H9 (cell line): ENCODE measurements at regions not wholly inside any gene's neighbourhood (a gene's known extent, or its start where the extent isn't known, plus 50 kb on each side); places are given as distances from the start of the nearest gene placed in this dataset.

Experiments used
- DNase-seq: peaks from one replicate; pipeline ENCODE4 v3.0.0-alpha.2; 2017
- H2AFZ ChIP-seq: one replicate; pipeline ENCODE4 v1.6.1; 2013; ENCODE audit warnings: mild to moderate bottlenecking, low read length, control low read depth, moderate library complexity
- H2AK5ac ChIP-seq: 2 replicates; pipeline ENCODE4 v1.6.1; 2013; ENCODE audit warnings: low read length, control low read depth, mixed read lengths; ENCODE audit not compliant: insufficient read length
- H2BK120ac ChIP-seq: one replicate; pipeline ENCODE4 v1.6.1; 2013; ENCODE audit warnings: low read depth, mild to moderate bottlenecking, low read length, control low read depth, inconsistent platforms; ENCODE audit not compliant: poor library complexity, severe bottlenecking
- H2BK12ac ChIP-seq: 2 replicates; pipeline ENCODE4 v1.6.1; 2013; ENCODE audit warnings: low read length, control low read depth, mixed read lengths, low read depth; ENCODE audit not compliant: insufficient read length
- H2BK15ac ChIP-seq: 2 replicates; pipeline ENCODE4 v1.6.1; 2013; ENCODE audit warnings: low read depth, low read length, control low read depth
- H2BK20ac ChIP-seq: one replicate; pipeline ENCODE4 v1.6.1; 2013; ENCODE audit warnings: low read depth, mild to moderate bottlenecking, low read length, control low read depth, inconsistent platforms; ENCODE audit not compliant: poor library complexity, severe bottlenecking
- H2BK5ac ChIP-seq: 2 replicates; pipeline ENCODE4 v1.6.1; 2013; ENCODE audit warnings: low read length, control low read depth, mixed read lengths; ENCODE audit not compliant: insufficient read length
- H3K14ac ChIP-seq: 2 replicates; pipeline ENCODE4 v1.6.1; 2013; ENCODE audit warnings: low read length, control low read depth; ENCODE audit not compliant: insufficient read depth
- H3K18ac ChIP-seq: 2 replicates; pipeline ENCODE4 v1.6.1; 2013; ENCODE audit warnings: low read depth, mild to moderate bottlenecking, mixed read lengths, low read length, control low read depth; ENCODE audit not compliant: insufficient read length
- H3K23ac ChIP-seq: 2 replicates; pipeline ENCODE4 v1.6.1; 2013; ENCODE audit warnings: low read length, control low read depth, mixed read lengths, low read depth; ENCODE audit not compliant: insufficient read length
- H3K23me2 ChIP-seq: 2 replicates; pipeline ENCODE4 v1.6.1; 2013; ENCODE audit warnings: low read depth, mild to moderate bottlenecking, mixed read lengths, low read length, control low read depth; ENCODE audit not compliant: insufficient read length, poor library complexity, severe bottlenecking
- H3K27ac ChIP-seq: 2 replicates; pipeline ENCODE4 v1.5.1; 2013; ENCODE audit warnings: low read length, control low read depth, mixed read lengths, low read depth; ENCODE audit not compliant: insufficient read length
- H3K27me3 ChIP-seq: 2 replicates; pipeline ENCODE4 v1.6.1; 2013; ENCODE audit warnings: low read length, control low read depth, inconsistent platforms; ENCODE audit not compliant: insufficient read depth
- H3K4ac ChIP-seq: 2 replicates; pipeline ENCODE4 v1.6.1; 2013; ENCODE audit warnings: low read depth, mild to moderate bottlenecking, control low read depth, inconsistent platforms, low read length, moderate library complexity
- H3K4me1 ChIP-seq: 2 replicates; pipeline ENCODE4 v1.6.1; 2013; ENCODE audit warnings: low read length, control low read depth, inconsistent platforms; ENCODE audit not compliant: insufficient read depth
- H3K4me2 ChIP-seq: 2 replicates; pipeline ENCODE4 v1.6.1; 2013; ENCODE audit warnings: low read length, control low read depth, mixed read lengths; ENCODE audit not compliant: insufficient read length, insufficient read depth
- H3K56ac ChIP-seq: 2 replicates; pipeline ENCODE4 v1.6.1; 2013; ENCODE audit warnings: low read depth, mild to moderate bottlenecking, mixed read lengths, low read length, control low read depth; ENCODE audit not compliant: insufficient read length
- H3K79me1 ChIP-seq: 2 replicates; pipeline ENCODE4 v1.6.1; 2013; ENCODE audit warnings: low read depth, mild to moderate bottlenecking, moderate library complexity, low read length, control low read depth, inconsistent platforms; ENCODE audit not compliant: insufficient read depth, poor library complexity, severe bottlenecking
- H3K79me2 ChIP-seq: 2 replicates; pipeline ENCODE4 v1.6.1; 2013; ENCODE audit warnings: low read length, control low read depth, inconsistent platforms; ENCODE audit not compliant: insufficient read depth
- H3K9ac ChIP-seq: 2 replicates; pipeline ENCODE4 v1.6.1; 2013; ENCODE audit warnings: low read length, control low read depth, mixed read lengths; ENCODE audit not compliant: insufficient read length; ENCODE audit errors: extremely low read depth
- H3K9me3 ChIP-seq: one replicate; pipeline ENCODE4 v1.6.1; 2013; ENCODE audit warnings: low read depth, low read length, inconsistent platforms; ENCODE audit not compliant: control insufficient read depth
- H3T11ph ChIP-seq: one replicate; pipeline ENCODE4 v1.6.1; 2013; ENCODE audit warnings: mild to moderate bottlenecking, low read length, control low read depth, inconsistent platforms
- H4K20me1 ChIP-seq: one replicate; pipeline ENCODE4 v1.6.1; 2013; ENCODE audit not compliant: control insufficient read depth, insufficient read length, insufficient read depth
- H4K5ac ChIP-seq: 2 replicates; pipeline ENCODE4 v1.6.1; 2013; ENCODE audit warnings: low read depth, mild to moderate bottlenecking, mixed read lengths, low read length, control low read depth; ENCODE audit not compliant: insufficient read length
- H4K8ac ChIP-seq: replicated peaks from 2 replicates; pipeline ENCODE4 v1.6.1; 2013; ENCODE audit warnings: low read length, control low read depth, mixed read lengths, low read depth; ENCODE audit not compliant: insufficient read length
- H4K91ac ChIP-seq: 2 replicates; pipeline ENCODE4 v1.6.1; 2013; ENCODE audit warnings: low read depth, mild to moderate bottlenecking, moderate library complexity, mixed read lengths, low read length, control low read depth; ENCODE audit not compliant: insufficient read length
- H3K27ac Mint-ChIP-seq, 3 experiments: 2 replicates in 2 of 3; 3 replicates in 1 of 3; pipeline ENCODE4 v1.8.0; 2020 to 2021; ENCODE audit warnings: mixed read lengths in 3 of 3, mild to moderate bottlenecking in 1 of 3, moderate library complexity in 1 of 3
- H3K27me3 Mint-ChIP-seq: 2 replicates; pipeline ENCODE4 v1.8.0; 2021; ENCODE audit warnings: low read depth, mild to moderate bottlenecking, moderate library complexity, mixed read lengths
- H3K36me3 Mint-ChIP-seq, 3 experiments: 2 replicates in 2 of 3; 3 replicates in 1 of 3; pipeline ENCODE4 v1.8.0; 2020 to 2021; ENCODE audit warnings: low read depth in 3 of 3, mixed read lengths in 3 of 3; ENCODE audit not compliant: insufficient read depth in 1 of 3
- H3K4me1 Mint-ChIP-seq, 2 experiments: 2 replicates each; pipeline ENCODE4 v1.8.0; 2020; ENCODE audit warnings: mixed read lengths in 2 of 2
- H3K4me3 Mint-ChIP-seq, 2 experiments: 2 replicates in 1 of 2; 3 replicates in 1 of 2; pipeline ENCODE4 v1.8.0; 2020 to 2021; ENCODE audit warnings: mild to moderate bottlenecking in 2 of 2, mixed read lengths in 2 of 2, moderate library complexity in 1 of 2
- H3K9me3 Mint-ChIP-seq, 2 experiments: 2 replicates in 1 of 2; 3 replicates in 1 of 2; pipeline ENCODE4 v1.8.0; 2020; ENCODE audit warnings: mild to moderate bottlenecking in 2 of 2, mixed read lengths in 2 of 2, moderate library complexity in 1 of 2
- WGBS: extraction: QIAGEN DNeasy Blood & Tissue Kit; methylation state at CpG from one replicate; pipeline ENCODE4 v1.1.7; 2013; ENCODE audit warnings: missing lambda C conversion rate, low lambda C conversion rate, mixed read lengths; ENCODE audit not compliant: insufficient read length; ENCODE audit errors: extremely low coverage; 5-methylcytosine and 5-hydroxymethylcytosine counted together
- TF ChIP-seq, protein P1 (sequence below): fragments of 200-600 bp; sonication (generic); conservative IDR thresholded peaks from 3 replicates; pipeline ENCODE4 v1.8.0; 2021; ENCODE audit warnings: antibody characterized with exemption, mild to moderate bottlenecking

- no peaks in the 10 kb centered on the region for H3K79me1 ChIP-seq
- H3K18ac ChIP-seq = no peak overlapping the region
- TF ChIP-seq, protein P1, sequence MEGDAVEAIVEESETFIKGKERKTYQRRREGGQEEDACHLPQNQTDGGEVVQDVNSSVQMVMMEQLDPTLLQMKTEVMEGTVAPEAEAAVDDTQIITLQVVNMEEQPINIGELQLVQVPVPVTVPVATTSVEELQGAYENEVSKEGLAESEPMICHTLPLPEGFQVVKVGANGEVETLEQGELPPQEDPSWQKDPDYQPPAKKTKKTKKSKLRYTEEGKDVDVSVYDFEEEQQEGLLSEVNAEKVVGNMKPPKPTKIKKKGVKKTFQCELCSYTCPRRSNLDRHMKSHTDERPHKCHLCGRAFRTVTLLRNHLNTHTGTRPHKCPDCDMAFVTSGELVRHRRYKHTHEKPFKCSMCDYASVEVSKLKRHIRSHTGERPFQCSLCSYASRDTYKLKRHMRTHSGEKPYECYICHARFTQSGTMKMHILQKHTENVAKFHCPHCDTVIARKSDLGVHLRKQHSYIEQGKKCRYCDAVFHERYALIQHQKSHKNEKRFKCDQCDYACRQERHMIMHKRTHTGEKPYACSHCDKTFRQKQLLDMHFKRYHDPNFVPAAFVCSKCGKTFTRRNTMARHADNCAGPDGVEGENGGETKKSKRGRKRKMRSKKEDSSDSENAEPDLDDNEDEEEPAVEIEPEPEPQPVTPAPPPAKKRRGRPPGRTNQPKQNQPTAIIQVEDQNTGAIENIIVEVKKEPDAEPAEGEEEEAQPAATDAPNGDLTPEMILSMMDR = no peak
- peaks cover 42 to 81% of the 10 kb centered on the region in 2 experiments for H3K9me3 Mint-ChIP-seq
- no peak overlapping the region for H4K91ac ChIP-seq
- H3K27ac Mint-ChIP-seq = no peak overlapping the region
- no peak overlapping the region for H2BK15ac ChIP-seq
- no peak overlapping the region for H2BK20ac ChIP-seq
- H3K14ac ChIP-seq = no peak overlapping the region
- H3K23me2 ChIP-seq = no peaks in the 10 kb centered on the region
- H3K4me3 Mint-ChIP-seq = no peak overlapping the region
- H3K79me2 ChIP-seq = no peaks in the 10 kb centered on the region
- H3K27ac ChIP-seq = no peak overlapping the region
- H4K20me1 ChIP-seq = no peaks in the 10 kb centered on the region
- H2BK5ac ChIP-seq = no peak overlapping the region
- no peak overlapping the region for H3T11ph ChIP-seq
- no peaks in the 10 kb centered on the region for H3K27me3 ChIP-seq
- no peak overlapping the region for H2AK5ac ChIP-seq
- no peak overlapping the region for H3K23ac ChIP-seq
- H4K5ac ChIP-seq = no peak overlapping the region
- peaks cover 0 to 7% (median 4%) of the 10 kb centered on the region in 3 experiments; a peak in 3 of 7 replicates for H3K36me3 Mint-ChIP-seq
- no peak overlapping the region for H4K8ac ChIP-seq
- no peak overlapping the region for H3K4me2 ChIP-seq
- no peak for DNase-seq
- no peaks in the 10 kb centered on the region for H3K4me1 Mint-ChIP-seq
- no peaks in the 10 kb centered on the region for H3K4me1 ChIP-seq
- WGBS = no CpG with 5 or more reads among the region's 4 CpGs
- H2BK12ac ChIP-seq = no peak overlapping the region
- no peaks in the 10 kb centered on the region for H3K9me3 ChIP-seq
- no peak overlapping the region for H2BK120ac ChIP-seq
- no peak overlapping the region for H3K9ac ChIP-seq
- no peak overlapping the region for H3K4ac ChIP-seq
- no peak overlapping the region for H2AFZ ChIP-seq
- no peak overlapping the region for H3K56ac ChIP-seq
- no peaks in the 10 kb centered on the region for H3K27me3 Mint-ChIP-seq
Observed at GRCh38 chr4:189440716-189441115, 500.0 kb upstream of the FRG1 start.
